Fibroblast of lung (primary cell): ENCODE measurements at regions not wholly inside any gene's neighbourhood (a gene's known extent, or its start where the extent isn't known, plus 50 kb on each side); places are given as distances from the start of the nearest gene placed in this dataset.

Source experiments
- DNase-seq, 2 donors: peaks; one replicate each; pipeline versions ENCODE4 v3.0.0 to v3.0.0-alpha.2; 2010; ENCODE audit warnings: low read depth in 2 of 2
- H2AFZ ChIP-seq: 2 replicates; pipeline ENCODE4 v1.5.1; 2012; ENCODE audit warnings: low read length, control low read depth, inconsistent platforms
- H3K27ac ChIP-seq: 2 replicates; pipeline ENCODE4 v1.5.1; 2011; ENCODE audit warnings: low read length, control low read depth; ENCODE audit not compliant: insufficient read depth
- H3K27me3 ChIP-seq: 2 replicates; pipeline ENCODE4 v1.5.1; 2011; ENCODE audit warnings: mild to moderate bottlenecking, low read length; ENCODE audit not compliant: control insufficient read depth, insufficient read depth
- H3K36me3 ChIP-seq: 2 replicates; pipeline ENCODE4 v1.5.1; 2011; ENCODE audit warnings: low read length; ENCODE audit not compliant: control insufficient read depth, insufficient read depth
- H3K4me1 ChIP-seq: 2 replicates; pipeline ENCODE4 v1.5.1; 2011; ENCODE audit warnings: low read length; ENCODE audit not compliant: control insufficient read depth, insufficient read depth; ENCODE audit errors: extremely low read depth
- H3K4me2 ChIP-seq: 2 replicates; pipeline ENCODE4 v1.5.1; 2011; ENCODE audit warnings: low read length, control low read depth; ENCODE audit not compliant: insufficient read depth; ENCODE audit errors: extremely low read depth
- H3K4me3 ChIP-seq, 4 experiments: fragments of 200-600 bp in 1 of 4; sonication (generic) in 1 of 4; replicated peaks in 1 of 4; 2 replicates each; pipeline ENCODE4 v1.5.1; 2011 to 2016; ENCODE audit warnings: low read length in 4 of 4, low read depth in 3 of 4, mild to moderate bottlenecking in 3 of 4, control low read depth in 2 of 4, inconsistent platforms in 1 of 4, mixed read lengths in 1 of 4; ENCODE audit not compliant: insufficient read depth in 1 of 4; ENCODE audit errors: control extremely low read depth in 1 of 4
- H3K79me2 ChIP-seq: 2 replicates; pipeline ENCODE4 v1.5.1; 2012; ENCODE audit warnings: mild to moderate bottlenecking, low read length, inconsistent platforms; ENCODE audit not compliant: control insufficient read depth, insufficient read depth
- H3K9ac ChIP-seq: 2 replicates; pipeline ENCODE4 v1.5.1; 2011; ENCODE audit warnings: mild to moderate bottlenecking, low read length, control low read depth; ENCODE audit not compliant: insufficient read depth
- H3K9me3 ChIP-seq: 2 replicates; pipeline ENCODE4 v1.5.1; 2012; ENCODE audit warnings: low read depth, low read length; ENCODE audit not compliant: control insufficient read depth, insufficient read depth
- H4K20me1 ChIP-seq: 2 replicates; pipeline ENCODE4 v1.5.1; 2011; ENCODE audit warnings: low read length; ENCODE audit not compliant: control insufficient read depth, insufficient read depth; ENCODE audit errors: extremely low read depth
- CTCF ChIP-seq, 2 donors: IDR thresholded peaks in 1 of 2; conservative IDR thresholded peaks in 1 of 2; 1 replicate in 1 of 2; 2 replicates in 1 of 2; pipeline ENCODE4 v1.5.1; 2011 to 2012; ENCODE audit warnings: low read length in 2 of 2, control low read depth in 1 of 2, inconsistent platforms in 1 of 2, low read depth in 1 of 2, mild to moderate bottlenecking in 1 of 2
- EZH2 ChIP-seq: IDR thresholded peaks from 2 replicates; pipeline ENCODE4 v1.5.1; 2012; ENCODE audit warnings: low read length, control low read depth, mild to moderate bottlenecking; ENCODE audit errors: missing control alignments

GRCh38 chr9:104022083-104022482 lies 72.0 kb upstream of the SMC2 start:
- H2AFZ ChIP-seq, result no peak overlapping the region
- no peaks in the 10 kb centered on the region for H3K36me3 ChIP-seq
- no peak overlapping the region for H3K4me2 ChIP-seq
- H3K4me3 ChIP-seq, result no peak overlapping the region
- no peaks in the 10 kb centered on the region for H3K79me2 ChIP-seq
- H4K20me1 ChIP-seq, result no peaks in the 10 kb centered on the region
- no peak overlapping the region for H3K27ac ChIP-seq
- H3K9ac ChIP-seq, result no peak overlapping the region
- no peaks in the 10 kb centered on the region for H3K27me3 ChIP-seq
- H3K4me1 ChIP-seq, result no peaks in the 10 kb centered on the region
- TF ChIP-seq CTCF (conservative IDR thresholded peaks at IDR 0.05 in 1 of 2, IDR thresholded peaks at IDR 0.05 in 1 of 2; ENCODE audit: low read depth in 1 of 2, low read length in 2 of 2) (no peak), EZH2 (no peak)
- H3K9me3 ChIP-seq, result no peaks in the 10 kb centered on the region
- no peak for DNase-seq

- Histone ChIP-seq H3K36me3 (no peaks in the 10 kb centered on the region), H3K9me3 (no peaks in the 10 kb centered on the region)
Measured at GRCh38 chr9:104025104-104025503, 69.0 kb upstream of the SMC2 start.

GRCh38 chr9:104025945-104026344 lies 68.2 kb upstream of the SMC2 start:
- Histone ChIP-seq H3K4me2 (no peak overlapping the region), H3K79me2 (no peaks in the 10 kb centered on the region), H3K9ac (no peak overlapping the region), H2AFZ (no peak overlapping the region), H3K4me3 (no peak overlapping the region), H3K9me3 (no peaks in the 10 kb centered on the region), H3K4me1 (no peaks in the 10 kb centered on the region), H3K27ac (no peak overlapping the region), H3K36me3 (no peaks in the 10 kb centered on the region), H3K27me3 (no peaks in the 10 kb centered on the region), H4K20me1 (no peaks in the 10 kb centered on the region)
- TF ChIP-seq CTCF (conservative IDR thresholded peaks at IDR 0.05 in 1 of 2, IDR thresholded peaks at IDR 0.05 in 1 of 2; ENCODE audit: low read depth in 1 of 2, low read length in 2 of 2), result peak in 1 of 2 donors; percentile 11
- no peak for TF ChIP-seq EZH2
- DNase-seq, result peak in 1 of 2 donors; percentile 60

More at GRCh38 chr9:104025104-104025503, 69.0 kb upstream of the SMC2 start:
- no peak overlapping the region for H3K9ac ChIP-seq
- H3K79me2 ChIP-seq, result no peaks in the 10 kb centered on the region
- H3K4me2 ChIP-seq, result no peak overlapping the region
- H2AFZ ChIP-seq, result no peak overlapping the region
- H3K4me3 ChIP-seq, result no peak overlapping the region
- no peak for TF ChIP-seq CTCF (conservative IDR thresholded peaks at IDR 0.05 in 1 of 2, IDR thresholded peaks at IDR 0.05 in 1 of 2; ENCODE audit: low read depth in 1 of 2, low read length in 2 of 2)
- TF ChIP-seq EZH2, result no peak
- no peaks in the 10 kb centered on the region for H3K4me1 ChIP-seq
- H3K27ac ChIP-seq, result no peak overlapping the region
- DNase-seq, result no peak
- no peaks in the 10 kb centered on the region for H4K20me1 ChIP-seq
- H3K27me3 ChIP-seq, result no peaks in the 10 kb centered on the region
